GM12865 (cell line): ENCODE measurements at regions not wholly inside any gene's neighbourhood (a gene's known extent, or its start where the extent isn't known, plus 50 kb on each side); places are given as distances from the start of the nearest gene placed in this dataset.
A peak's percentile ranks its signal among the peaks of the same experiment; 100 is the strongest.

Experiments
- DNase-seq: peaks from one replicate; pipeline ENCODE4 v3.0.0; 2010; ENCODE audit warnings: low read depth
- H3K4me3 ChIP-seq: 2 replicates; pipeline ENCODE4 v1.5.1; 2011; ENCODE audit warnings: mild to moderate bottlenecking, low read depth, low read length, control low read depth
- TF ChIP-seq, protein P1 (sequence below): IDR thresholded peaks from 2 replicates; pipeline ENCODE4 v1.5.1; 2011; ENCODE audit warnings: low read length, control low read depth, low read depth, inconsistent platforms; ENCODE audit not compliant: insufficient read depth; ENCODE audit errors: missing control alignments

DNA sequence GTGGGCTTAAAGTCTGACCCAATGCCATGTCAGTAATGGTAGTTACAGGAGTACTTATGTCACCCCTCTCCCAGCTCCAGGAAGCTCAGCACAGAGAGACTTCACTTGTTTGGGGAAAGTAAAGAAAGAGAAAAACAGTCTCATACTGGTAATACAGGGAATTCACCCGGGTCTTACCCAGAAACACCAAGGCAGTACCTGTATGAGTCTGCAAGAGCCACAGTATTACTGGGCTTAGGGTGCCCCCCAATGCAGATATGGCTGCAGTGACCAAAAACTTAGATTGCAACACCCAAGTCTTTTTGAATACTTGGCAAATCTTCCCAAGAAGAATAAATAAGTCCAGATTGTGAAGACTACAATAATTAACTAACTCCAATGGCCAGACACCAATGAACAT lies 622.1 kb downstream of the IGSF11 start:
- DNase-seq, result peak; percentile 54
- TF ChIP-seq, protein P1, sequence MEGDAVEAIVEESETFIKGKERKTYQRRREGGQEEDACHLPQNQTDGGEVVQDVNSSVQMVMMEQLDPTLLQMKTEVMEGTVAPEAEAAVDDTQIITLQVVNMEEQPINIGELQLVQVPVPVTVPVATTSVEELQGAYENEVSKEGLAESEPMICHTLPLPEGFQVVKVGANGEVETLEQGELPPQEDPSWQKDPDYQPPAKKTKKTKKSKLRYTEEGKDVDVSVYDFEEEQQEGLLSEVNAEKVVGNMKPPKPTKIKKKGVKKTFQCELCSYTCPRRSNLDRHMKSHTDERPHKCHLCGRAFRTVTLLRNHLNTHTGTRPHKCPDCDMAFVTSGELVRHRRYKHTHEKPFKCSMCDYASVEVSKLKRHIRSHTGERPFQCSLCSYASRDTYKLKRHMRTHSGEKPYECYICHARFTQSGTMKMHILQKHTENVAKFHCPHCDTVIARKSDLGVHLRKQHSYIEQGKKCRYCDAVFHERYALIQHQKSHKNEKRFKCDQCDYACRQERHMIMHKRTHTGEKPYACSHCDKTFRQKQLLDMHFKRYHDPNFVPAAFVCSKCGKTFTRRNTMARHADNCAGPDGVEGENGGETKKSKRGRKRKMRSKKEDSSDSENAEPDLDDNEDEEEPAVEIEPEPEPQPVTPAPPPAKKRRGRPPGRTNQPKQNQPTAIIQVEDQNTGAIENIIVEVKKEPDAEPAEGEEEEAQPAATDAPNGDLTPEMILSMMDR, result peak; percentile 10
- H3K4me3 ChIP-seq, result no peak overlapping the region

DNA sequence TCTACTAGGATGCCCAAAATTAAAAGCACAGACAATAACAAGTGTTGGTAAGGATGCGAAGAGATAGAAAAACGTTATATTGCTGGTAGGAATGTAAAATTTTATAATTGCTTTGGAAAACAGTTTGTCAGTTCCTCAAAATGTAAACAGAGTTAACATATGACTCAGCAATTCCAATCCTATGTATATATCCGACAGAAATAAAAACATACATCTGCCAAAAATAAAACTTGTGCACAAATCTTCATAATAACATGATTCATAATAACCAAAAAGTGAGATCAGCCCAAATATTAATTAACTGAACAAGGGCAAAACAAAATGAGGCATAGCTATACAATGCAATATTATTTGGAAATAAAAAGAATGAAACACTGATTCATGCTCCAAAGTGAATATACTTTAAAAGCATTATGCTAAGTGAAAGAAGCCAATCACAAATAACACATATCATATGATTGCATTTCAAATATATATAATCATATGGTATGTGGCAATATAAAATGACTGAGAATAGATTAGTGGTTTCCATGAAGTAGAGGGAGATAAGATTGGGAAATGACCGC lies 609.3 kb downstream of the IGSF11 start:
- TF ChIP-seq, protein P1, result no peak
- H3K4me3 ChIP-seq, result no peak overlapping the region
- no peak for DNase-seq

DNA sequence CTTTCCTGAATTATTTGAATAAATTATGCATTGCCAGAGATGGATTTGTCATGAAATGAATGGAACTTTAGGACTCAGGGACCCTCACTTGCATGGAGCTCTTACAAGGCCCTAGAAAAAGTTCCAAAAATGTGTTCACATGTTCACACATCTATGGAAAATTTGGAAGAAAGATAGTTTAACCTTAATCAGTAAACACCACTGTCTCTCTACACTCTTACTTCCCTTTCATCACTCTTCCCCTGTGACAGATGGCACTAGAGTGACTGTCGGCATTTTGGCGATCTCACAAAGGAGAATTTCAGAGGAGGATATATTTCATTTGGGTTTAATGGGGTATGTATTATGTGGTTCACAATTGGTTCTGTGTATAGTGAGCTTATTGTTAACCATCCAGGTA lies 600.8 kb downstream of the IGSF11 start:
- no peak overlapping the region for H3K4me3 ChIP-seq
- TF ChIP-seq, protein P1, result no peak
- DNase-seq, result no peak

DNA sequence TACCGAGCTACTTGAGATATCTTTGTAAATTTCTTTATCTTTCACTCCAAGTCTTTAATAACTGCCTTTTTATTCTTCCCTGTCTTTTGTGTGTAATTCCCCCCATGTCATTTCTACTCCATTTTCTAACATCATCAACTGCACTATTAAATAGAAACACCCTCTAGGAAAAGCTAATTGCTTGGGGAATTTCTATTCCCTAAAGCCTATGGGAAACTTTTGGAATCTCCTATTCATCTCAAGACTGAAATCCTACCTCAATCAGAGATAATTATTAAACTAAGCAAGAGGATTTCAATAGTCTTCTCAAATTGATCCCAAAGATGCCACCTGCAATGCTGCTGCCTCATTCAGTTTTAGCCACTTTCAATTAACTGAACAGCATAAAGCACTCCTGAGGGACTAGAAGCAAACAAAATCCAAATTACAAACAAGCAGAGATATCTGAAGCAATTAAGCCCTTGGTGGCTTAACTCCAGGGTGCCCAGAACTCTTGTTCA lies 598.7 kb downstream of the IGSF11 start:
- H3K4me3 ChIP-seq, result no peak overlapping the region
- no peak for DNase-seq
- TF ChIP-seq, protein P1, result no peak

DNA sequence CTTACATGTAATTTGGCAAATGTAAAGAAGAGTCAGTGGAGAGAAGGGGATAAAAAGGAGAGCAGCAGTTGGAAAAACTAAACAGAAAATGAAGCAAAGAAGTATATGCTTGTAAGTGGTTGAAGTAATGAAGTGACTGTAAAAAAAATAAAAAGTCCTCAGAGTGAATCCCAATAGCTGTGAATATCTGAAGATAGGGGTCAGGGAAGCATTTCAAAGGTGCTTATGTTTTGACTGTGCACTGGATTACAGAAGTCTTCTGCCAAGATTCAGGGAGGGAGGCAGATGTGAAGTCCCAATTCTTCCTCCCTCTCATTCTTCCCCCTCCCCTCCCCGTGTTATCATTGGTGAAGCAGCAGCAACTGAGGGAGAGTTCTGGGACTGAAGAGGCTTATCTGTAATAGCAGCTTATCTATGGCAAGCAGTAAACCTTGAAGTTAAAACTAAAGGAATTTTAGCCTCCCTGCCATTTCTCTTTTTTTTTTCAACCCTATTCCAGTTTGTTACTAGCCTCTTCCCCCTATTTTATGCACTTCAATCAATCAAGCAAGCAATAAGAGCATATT lies 597.9 kb downstream of the IGSF11 start:
- DNase-seq, result no peak
- TF ChIP-seq, protein P1, result no peak
- H3K4me3 ChIP-seq, result no peak overlapping the region

DNA sequence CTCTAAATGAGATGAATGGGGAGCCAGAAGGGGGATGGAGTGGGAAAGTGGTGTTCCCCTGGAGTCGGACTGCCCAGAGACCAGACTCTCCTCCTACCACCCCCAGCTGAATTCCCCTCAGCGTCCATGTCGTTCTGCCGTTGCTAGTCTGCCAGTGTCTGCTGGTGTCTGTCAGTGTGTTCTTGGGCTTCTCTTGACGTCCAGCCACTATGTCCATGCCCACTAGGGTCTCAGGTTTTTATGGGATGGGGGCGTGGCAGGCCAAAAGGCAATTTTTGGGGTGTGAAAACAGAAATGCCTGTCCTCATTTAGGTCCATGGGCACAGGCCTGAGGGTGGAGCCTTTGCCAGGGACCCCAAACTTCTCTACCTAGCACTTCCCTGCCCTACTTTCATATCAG lies 589.6 kb downstream of the IGSF11 start:
- no peak for DNase-seq
- no peak overlapping the region for H3K4me3 ChIP-seq

More for the DNA sequence above, 589.6 kb downstream of the IGSF11 start:
- TF ChIP-seq, protein P1, result no peak
